ENCODE measurements at regions not wholly inside any gene's neighbourhood (a gene's known extent, or its start where the extent isn't known, plus 50 kb on each side); places are given as distances from the start of the nearest gene placed in this dataset.

- no peak for TF ChIP-seq CTCF (IDR thresholded peaks at IDR 0.05)
- TF ChIP-seq POLR2A (IDR thresholded peaks at IDR 0.05) = no peak
Observed at GRCh38 chr7:97271619-97272018, 154.1 kb downstream of the SDHAF3 start.
